HCT116 (cell line): ENCODE measurements at regions not wholly inside any gene's neighbourhood (a gene's known extent, or its start where the extent isn't known, plus 50 kb on each side); places are given as distances from the start of the nearest gene placed in this dataset.

ENCODE experiments used
- ATAC-seq: fragments of 200-7000 bp; cut with Tn5 transposase; 2 replicates; pipeline ENCODE4 v1.9.1; 2020; ENCODE audit warnings: mild to moderate bottlenecking, moderate library complexity
- BruUV-seq: library from RNA; stranded (reverse); fragments of 400-500 nt; replicated peaks from 2 replicates; lab custom pipeline; 2021; lab: Mats Ljungman, UMichigan
- CTCF ChIA-PET: fragments of 300-600 bp; sonication (Branson Sonifier 250); formaldehyde crosslinking; loops from one replicate; lab custom pipeline; 2021; ENCODE audit warnings: antibody characterized with exemption; lab: Charles Lee
- POLR2A ChIA-PET: fragments of 300-600, 350-600 bp; sonication (Branson Sonifier 250); formaldehyde crosslinking; loops from one replicate; lab custom pipeline; 2021; ENCODE audit warnings: antibody characterized with exemption; lab: Charles Lee
- RAD21 ChIA-PET, 2 experiments: fragments of 300-600 bp; sonication (Branson Sonifier 250); formaldehyde crosslinking; loops; one replicate each; lab custom pipeline; 2023; ENCODE audit warnings: low total read pairs in 2 of 2; ENCODE audit not compliant: uncharacterized antibody in 2 of 2, unreplicated experiment in 2 of 2, low non-redundant PET in 1 of 2; lab: Charles Lee
- DNase-seq: peaks from one replicate; pipeline ENCODE4 v3.0.0-alpha.2; 2010; ENCODE audit warnings: low read depth, low spot score
- H2AFZ ChIP-seq: fragments of 200-600 bp; shearing (Covaris generic), sonication (generic); 2 replicates; pipeline ENCODE4 v1.6.1; 2017; ENCODE audit warnings: low read depth, mixed run types, mixed read lengths, antibody characterized with exemption, low read length; ENCODE audit not compliant: poor library complexity, severe bottlenecking
- H3K27ac ChIP-seq: 2 replicates; pipeline ENCODE4 v1.5.1; 2012; ENCODE audit warnings: low read depth, low read length
- H3K27me3 ChIP-seq: fragments of 200-600 bp; sonication (generic); 2 replicates; pipeline ENCODE4 v1.6.1; 2016; ENCODE audit warnings: mixed run types, low read length, mixed read lengths; ENCODE audit not compliant: insufficient read depth
- H3K36me3 ChIP-seq, 2 experiments: fragments of 200-500 bp in 1 of 2; fragments of 200-600 bp in 1 of 2; sonication (Bioruptor generic) in 1 of 2; sonication (generic) in 1 of 2; 2 replicates each; pipeline versions ENCODE4 v1.5.1 to v1.6.1; 2014 to 2016; ENCODE audit warnings: low read length in 2 of 2, inconsistent platforms in 1 of 2, mixed read lengths in 1 of 2, mixed run types in 1 of 2; ENCODE audit not compliant: insufficient read depth in 2 of 2, control insufficient read depth in 1 of 2
- H3K4me1 ChIP-seq, 2 experiments: fragments of 200-600 bp in 1 of 2; sonication (generic) in 1 of 2; 2 replicates each; pipeline versions ENCODE4 v1.5.1 to v1.6.1; 2012 to 2017; ENCODE audit warnings: low read length in 2 of 2, inconsistent platforms in 1 of 2, mild to moderate bottlenecking in 1 of 2, mixed read lengths in 1 of 2, mixed run types in 1 of 2, moderate library complexity in 1 of 2; ENCODE audit not compliant: insufficient read depth in 2 of 2, control insufficient read depth in 1 of 2
- H3K4me2 ChIP-seq: fragments of 200-600 bp; sonication (generic); 2 replicates; pipeline ENCODE4 v1.6.1; 2017; ENCODE audit warnings: mixed run types, low read length, mixed read lengths
- H3K4me3 ChIP-seq, 2 experiments: fragments of 200-600 bp in 1 of 2; sonication (generic) in 1 of 2; replicated peaks in 1 of 2; 2 replicates each; pipeline ENCODE4 v1.5.1; 2011 to 2016; ENCODE audit warnings: low read length in 2 of 2, control low read depth in 1 of 2, low read depth in 1 of 2, mild to moderate bottlenecking in 1 of 2, mixed read lengths in 1 of 2, mixed run types in 1 of 2
- H3K79me2 ChIP-seq: fragments of 200-600 bp; sonication (generic); 2 replicates; pipeline ENCODE4 v1.6.1; 2017; ENCODE audit warnings: mild to moderate bottlenecking, mixed run types, low read length, moderate library complexity, mixed read lengths; ENCODE audit not compliant: insufficient read depth
- H3K9ac ChIP-seq: fragments of 200-600 bp; sonication (generic); 2 replicates; pipeline ENCODE4 v1.6.1; 2016; ENCODE audit warnings: low read length, mixed read lengths
- H3K9me2 ChIP-seq: fragments of 200-600 bp; sonication (generic), shearing (Covaris generic); 2 replicates; pipeline ENCODE4 v1.6.1; 2017; ENCODE audit warnings: mixed run types, mild to moderate bottlenecking, moderate library complexity; ENCODE audit not compliant: insufficient read depth
- H3K9me3 ChIP-seq, 2 experiments: fragments of 200-500 bp in 1 of 2; fragments of 200-600 bp in 1 of 2; sonication (Bioruptor generic) in 1 of 2; sonication (generic) in 1 of 2; 2 replicates each; pipeline ENCODE4 v1.6.1; 2014 to 2017; ENCODE audit warnings: low read length in 2 of 2, mixed read lengths in 2 of 2, inconsistent platforms in 1 of 2, low read depth in 1 of 2, mild to moderate bottlenecking in 1 of 2, mixed run types in 1 of 2, moderate library complexity in 1 of 2; ENCODE audit not compliant: control insufficient read depth in 1 of 2, insufficient read depth in 1 of 2
- H4K20me1 ChIP-seq: fragments of 200-600 bp; sonication (generic), shearing (Covaris generic); 2 replicates; pipeline ENCODE4 v1.6.1; 2017; ENCODE audit warnings: mixed run types, mild to moderate bottlenecking, moderate library complexity; ENCODE audit not compliant: insufficient read depth
- CBX3 ChIP-seq: IDR thresholded peaks from 2 replicates; pipeline ENCODE4 v1.6.1; 2012; ENCODE audit warnings: low read depth
- CEBPB ChIP-seq: IDR thresholded peaks from 2 replicates; pipeline ENCODE4 v1.6.1; 2012; ENCODE audit warnings: low read depth
- EGR1 ChIP-seq: IDR thresholded peaks from 2 replicates; pipeline ENCODE4 v1.6.1; 2012; ENCODE audit warnings: low read depth
- EZH2 ChIP-seq: fragments of 200-600 bp; sonication (generic); IDR thresholded peaks from 2 replicates; pipeline ENCODE4 v1.6.1; 2017; ENCODE audit warnings: antibody characterized with exemption, mixed run types
- EZH2phosphoT487 ChIP-seq: fragments of 200-600 bp; IDR thresholded peaks from 2 replicates; pipeline ENCODE4 v1.6.1; 2018; ENCODE audit warnings: antibody characterized with exemption, borderline replicate concordance
- POLR2AphosphoS5 ChIP-seq: IDR thresholded peaks from 2 replicates; pipeline ENCODE4 v1.6.1; 2011; ENCODE audit warnings: mild to moderate bottlenecking, low read depth, low read length, moderate library complexity
- RAD21 ChIP-seq: IDR thresholded peaks from 2 replicates; pipeline ENCODE4 v1.6.1; 2012; ENCODE audit warnings: low read depth, mild to moderate bottlenecking
- SIN3A ChIP-seq: IDR thresholded peaks from 2 replicates; pipeline ENCODE4 v1.6.1; 2012; ENCODE audit warnings: low read depth
- TCF7L2 ChIP-seq: IDR thresholded peaks from 2 replicates; pipeline ENCODE4 v1.7.0; 2011; ENCODE audit warnings: borderline replicate concordance, inconsistent platforms; ENCODE audit not compliant: insufficient read depth, insufficient read length; ENCODE audit errors: extremely low read depth
- ZFX ChIP-seq: fragments of 450-650 bp; IDR thresholded peaks from 2 replicates; pipeline ENCODE4 v1.6.1; 2017
- ZNF274 ChIP-seq: fragments of 200-500 bp; sonication (Bioruptor generic); IDR thresholded peaks from 2 replicates; pipeline ENCODE4 v1.6.1; 2014; ENCODE audit warnings: mild to moderate bottlenecking, low read depth, low read length, inconsistent platforms
- intact Hi-C: fragments of 100-400 bp; cut with micrococcal nuclease; formaldehyde crosslinking; loops from 2 replicates; pipeline ENCODE4 v1.10.0; 2022
- TF ChIP-seq, protein P1 (sequence below): IDR thresholded peaks from 2 replicates; pipeline ENCODE4 v1.6.1; 2011; ENCODE audit warnings: mild to moderate bottlenecking, low read length, moderate library complexity; ENCODE audit not compliant: insufficient replicate concordance; ENCODE audit errors: extremely low read depth
- TF ChIP-seq, protein P2 (sequence below): IDR thresholded peaks from 2 replicates; pipeline ENCODE4 v1.6.1; 2012
- TF ChIP-seq, protein P3 (sequence below), 3 experiments: fragments of 200-600 bp in 1 of 3; sonication (generic) in 1 of 3; IDR thresholded peaks in 2 of 3; conservative IDR thresholded peaks in 1 of 3; 2 replicates each; pipeline ENCODE4 v1.5.1; 2012 to 2017; ENCODE audit warnings: low read depth in 2 of 3, low read length in 2 of 3, antibody characterized with exemption in 1 of 3, borderline replicate concordance in 1 of 3, control low read depth in 1 of 3, mild to moderate bottlenecking in 1 of 3, mixed read lengths in 1 of 3, mixed run types in 1 of 3, moderate library complexity in 1 of 3; ENCODE audit not compliant: insufficient read depth in 1 of 3
- TF ChIP-seq, protein P4 (sequence below): IDR thresholded peaks from 2 replicates; pipeline ENCODE4 v1.6.1; 2012

DNA sequence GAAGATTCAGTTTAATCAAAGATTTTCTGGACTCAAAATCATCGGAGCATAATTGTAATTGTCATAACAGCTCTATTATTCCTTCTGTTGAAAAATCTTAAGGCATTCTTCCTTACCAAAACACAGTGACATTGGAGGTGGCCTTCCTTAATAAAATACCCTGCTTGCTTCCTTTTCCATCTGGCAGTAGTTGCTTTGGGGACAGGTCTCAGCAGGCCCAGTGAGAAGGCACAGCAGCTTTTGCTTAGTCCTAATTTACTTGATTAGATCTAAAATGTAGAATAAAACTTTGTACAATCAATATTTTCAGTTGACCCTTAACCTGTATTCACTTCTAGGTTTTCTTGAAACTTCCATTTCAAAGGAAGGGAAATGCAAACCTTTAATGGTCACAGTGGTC, 471.6 kb downstream of the PCDH20 start:
- Histone ChIP-seq H3K9me3 (0 out of 4 replicates have a peak, but pooled peaks cover 0 to 3% of the 10 kb centered on the region in 2 experiments), H3K27ac (no peak overlapping the region), H3K4me3 (no peak overlapping the region), H3K36me3 (no peaks in the 10 kb centered on the region), H4K20me1 (no peaks in the 10 kb centered on the region), H3K79me2 (no peaks in the 10 kb centered on the region), H2AFZ (no peak overlapping the region), H3K4me1 (no peaks in the 10 kb centered on the region), H3K27me3 (no peaks in the 10 kb centered on the region), H3K4me2 (no peak overlapping the region), H3K9ac (no peak overlapping the region), H3K9me2 (no peaks in the 10 kb centered on the region)
- ATAC-seq (no peak), DNase-seq (no peak)
- ChIA-PET POLR2A (no interaction called here), RAD21 (no interaction called here), CTCF (no interaction called here)
- intact Hi-C loops = no loop called here
- TF ChIP-seq CBX3 = no peak
- no peak for TF ChIP-seq ZFX
- TF ChIP-seq EZH2 = no peak
- TF ChIP-seq, protein P1, sequence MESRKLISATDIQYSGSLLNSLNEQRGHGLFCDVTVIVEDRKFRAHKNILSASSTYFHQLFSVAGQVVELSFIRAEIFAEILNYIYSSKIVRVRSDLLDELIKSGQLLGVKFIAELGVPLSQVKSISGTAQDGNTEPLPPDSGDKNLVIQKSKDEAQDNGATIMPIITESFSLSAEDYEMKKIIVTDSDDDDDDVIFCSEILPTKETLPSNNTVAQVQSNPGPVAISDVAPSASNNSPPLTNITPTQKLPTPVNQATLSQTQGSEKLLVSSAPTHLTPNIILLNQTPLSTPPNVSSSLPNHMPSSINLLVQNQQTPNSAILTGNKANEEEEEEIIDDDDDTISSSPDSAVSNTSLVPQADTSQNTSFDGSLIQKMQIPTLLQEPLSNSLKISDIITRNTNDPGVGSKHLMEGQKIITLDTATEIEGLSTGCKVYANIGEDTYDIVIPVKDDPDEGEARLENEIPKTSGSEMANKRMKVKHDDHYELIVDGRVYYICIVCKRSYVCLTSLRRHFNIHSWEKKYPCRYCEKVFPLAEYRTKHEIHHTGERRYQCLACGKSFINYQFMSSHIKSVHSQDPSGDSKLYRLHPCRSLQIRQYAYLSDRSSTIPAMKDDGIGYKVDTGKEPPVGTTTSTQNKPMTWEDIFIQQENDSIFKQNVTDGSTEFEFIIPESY = no peak
- no peak for TF ChIP-seq TCF7L2
- TF ChIP-seq CEBPB = no peak
- TF ChIP-seq, protein P2, sequence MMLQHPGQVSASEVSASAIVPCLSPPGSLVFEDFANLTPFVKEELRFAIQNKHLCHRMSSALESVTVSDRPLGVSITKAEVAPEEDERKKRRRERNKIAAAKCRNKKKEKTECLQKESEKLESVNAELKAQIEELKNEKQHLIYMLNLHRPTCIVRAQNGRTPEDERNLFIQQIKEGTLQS = no peak
- TF ChIP-seq, protein P3, sequence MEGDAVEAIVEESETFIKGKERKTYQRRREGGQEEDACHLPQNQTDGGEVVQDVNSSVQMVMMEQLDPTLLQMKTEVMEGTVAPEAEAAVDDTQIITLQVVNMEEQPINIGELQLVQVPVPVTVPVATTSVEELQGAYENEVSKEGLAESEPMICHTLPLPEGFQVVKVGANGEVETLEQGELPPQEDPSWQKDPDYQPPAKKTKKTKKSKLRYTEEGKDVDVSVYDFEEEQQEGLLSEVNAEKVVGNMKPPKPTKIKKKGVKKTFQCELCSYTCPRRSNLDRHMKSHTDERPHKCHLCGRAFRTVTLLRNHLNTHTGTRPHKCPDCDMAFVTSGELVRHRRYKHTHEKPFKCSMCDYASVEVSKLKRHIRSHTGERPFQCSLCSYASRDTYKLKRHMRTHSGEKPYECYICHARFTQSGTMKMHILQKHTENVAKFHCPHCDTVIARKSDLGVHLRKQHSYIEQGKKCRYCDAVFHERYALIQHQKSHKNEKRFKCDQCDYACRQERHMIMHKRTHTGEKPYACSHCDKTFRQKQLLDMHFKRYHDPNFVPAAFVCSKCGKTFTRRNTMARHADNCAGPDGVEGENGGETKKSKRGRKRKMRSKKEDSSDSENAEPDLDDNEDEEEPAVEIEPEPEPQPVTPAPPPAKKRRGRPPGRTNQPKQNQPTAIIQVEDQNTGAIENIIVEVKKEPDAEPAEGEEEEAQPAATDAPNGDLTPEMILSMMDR (IDR thresholded peaks at IDR 0.05 in 2 of 3, conservative IDR thresholded peaks at IDR 0.05 in 1 of 3; ENCODE audit: borderline replicate concordance in 1 of 3, insufficient read depth in 1 of 3, low read depth in 2 of 3, low read length in 2 of 3) = no peak
- TF ChIP-seq, protein P4, sequence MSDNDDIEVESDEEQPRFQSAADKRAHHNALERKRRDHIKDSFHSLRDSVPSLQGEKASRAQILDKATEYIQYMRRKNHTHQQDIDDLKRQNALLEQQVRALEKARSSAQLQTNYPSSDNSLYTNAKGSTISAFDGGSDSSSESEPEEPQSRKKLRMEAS = no peak
- TF ChIP-seq ZNF274 = no peak
- TF ChIP-seq SIN3A = no peak
- TF ChIP-seq RAD21 = no peak
- no peak for TF ChIP-seq POLR2AphosphoS5
- TF ChIP-seq EZH2phosphoT487 = no peak
- no peak for TF ChIP-seq EGR1
- no TSS peak for BruUV-seq
